Left lung (tissue), 4 donors: ENCODE measurements at regions not wholly inside any gene's neighbourhood (a gene's known extent, or its start where the extent isn't known, plus 50 kb on each side); places are given as distances from the start of the nearest gene placed in this dataset.
A peak's percentile ranks its signal among the peaks of the same experiment; 100 is the strongest.

ENCODE experiments used
- ATAC-seq: fragments of 200-7000 bp; cut with Tn5 transposase; one replicate; pipeline ENCODE4 v1.9.1; 2020; ENCODE audit warnings: moderate library complexity
- DNase-seq, 4 donors: peaks; one replicate each; pipeline ENCODE4 v3.0.0-alpha.2; 2013 to 2020
- H3K27ac ChIP-seq, 2 donors: fragments of 200-600 bp; sonication (generic) in 1 of 2; one replicate each; pipeline versions ENCODE4 v1.5.0 to v1.8.0; 2020 to 2021
- H3K27me3 ChIP-seq, 2 donors: fragments of 200-600 bp; sonication (generic) in 1 of 2; one replicate each; pipeline versions ENCODE4 v1.5.0 to v1.8.0; 2020 to 2021
- H3K36me3 ChIP-seq, 2 donors: fragments of 200-600 bp; sonication (generic) in 1 of 2; one replicate each; pipeline versions ENCODE4 v1.5.0 to v1.8.0; 2020 to 2021
- H3K4me1 ChIP-seq, 2 donors: fragments of 200-600 bp; one replicate each; pipeline ENCODE4 v1.8.0; 2021
- H3K4me3 ChIP-seq, 2 donors: fragments of 200-600 bp; sonication (generic) in 1 of 2; one replicate each; pipeline versions ENCODE4 v1.5.0 to v1.8.0; 2020 to 2021; ENCODE audit warnings: mild to moderate bottlenecking in 1 of 2
- H3K9me3 ChIP-seq, 2 donors: fragments of 200-600 bp; sonication (generic) in 1 of 2; one replicate each; pipeline versions ENCODE4 v1.5.0 to v1.8.0; 2020 to 2021
- CTCF ChIP-seq, 2 donors: fragments of 200-600 bp; sonication (generic) in 1 of 2; IDR thresholded peaks; one replicate each; pipeline versions ENCODE4 v1.5.0 to v1.8.0; 2021; ENCODE audit warnings: antibody characterized with exemption in 2 of 2
- intact Hi-C, 2 donors: fragments of 100-400 bp; cut with DNase I; formaldehyde crosslinking; loops; one replicate each; pipeline versions ENCODE4 v1.11.2 to v1.14.2; 2022
- donor health status: DM: no; HTN: yes; CAD: no.
- donor health status: DM: no; HTN: no; CAD: no.

- TF ChIP-seq CTCF (IDR thresholded peaks at IDR 0.05) = no peak
- Histone ChIP-seq H3K27ac (no peak overlapping the region), H3K9me3 (no peaks in the 10 kb centered on the region), H3K36me3 (no peaks in the 10 kb centered on the region), H3K27me3 (no peaks in the 10 kb centered on the region), H3K4me1 (no peaks in the 10 kb centered on the region), H3K4me3 (no peak overlapping the region)
- intact Hi-C loops = no loop called here
- DNase-seq (no peak), ATAC-seq (no peak)
These were observed 76.2 kb upstream of the NTRK2 start for GRCh38 chr9:84593352-84593751.

DNA sequence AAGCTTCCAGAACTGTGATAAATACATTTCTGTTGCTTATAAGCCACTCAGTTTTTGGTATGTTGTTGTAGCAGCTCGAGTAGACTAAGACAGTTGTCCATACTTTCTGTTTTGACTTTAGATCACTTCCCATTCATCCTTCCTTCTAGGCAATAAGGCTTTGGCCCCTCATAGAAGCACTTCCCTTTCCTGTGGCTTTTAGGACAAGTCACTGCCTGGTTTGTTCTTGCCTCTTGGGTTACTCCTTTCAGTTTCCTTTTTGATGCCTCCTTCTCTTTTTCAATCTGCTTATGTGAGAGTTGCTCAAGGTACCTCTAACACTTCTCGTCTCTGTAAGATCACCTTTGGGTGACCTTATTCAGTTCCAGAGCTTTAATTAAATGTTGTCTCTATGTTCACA, 72.4 kb upstream of the NTRK2 start:
- no peaks in the 10 kb centered on the region for H3K9me3 ChIP-seq
- H3K27me3 ChIP-seq = no peaks in the 10 kb centered on the region
- ATAC-seq = peak; percentile 32
- H3K4me3 ChIP-seq = no peak overlapping the region
- no peaks in the 10 kb centered on the region for H3K4me1 ChIP-seq
- TF ChIP-seq CTCF (IDR thresholded peaks at IDR 0.05) = no peak
- H3K36me3 ChIP-seq = no peaks in the 10 kb centered on the region
- no peak for DNase-seq
- H3K27ac ChIP-seq = no peak overlapping the region
- intact Hi-C loops = no loop called here

DNA sequence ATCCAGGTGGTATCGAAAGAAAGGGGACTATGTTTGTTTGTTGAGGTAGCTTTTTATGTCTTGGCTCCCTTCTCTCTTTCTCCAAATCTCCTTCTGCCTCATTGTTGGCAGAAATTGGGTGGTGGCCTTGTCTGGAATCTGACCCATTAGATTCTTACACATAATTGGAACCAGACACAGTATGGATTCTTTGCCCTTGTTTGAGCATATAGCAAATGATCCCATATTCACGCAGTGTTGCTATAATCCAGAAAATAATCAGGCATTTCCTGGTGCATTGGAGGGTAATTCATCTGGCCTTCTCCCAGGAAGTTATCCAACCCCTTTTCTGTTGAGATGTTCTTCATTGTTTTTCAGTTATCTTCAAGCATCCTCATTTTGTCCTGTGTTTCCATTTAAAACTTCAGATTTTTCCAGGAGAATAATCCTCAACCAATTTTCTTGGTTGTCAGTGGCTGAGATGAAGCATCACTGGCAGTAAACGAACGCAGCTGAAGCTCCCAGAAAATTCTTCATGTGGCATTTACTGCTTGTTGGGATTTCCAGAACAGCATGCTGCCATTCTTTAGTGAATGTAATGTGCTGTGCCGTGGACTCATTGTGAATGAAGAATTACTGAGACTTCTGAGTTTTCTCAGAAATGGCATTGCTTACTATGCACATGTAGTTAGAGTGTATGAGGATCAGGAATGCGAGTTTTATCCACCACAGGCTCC, 70.5 kb upstream of the NTRK2 start:
- H3K9me3 ChIP-seq = peaks cover 0 to 2% of the 10 kb centered on the region in 2 donors
- intact Hi-C loops = no loop called here
- no peak for ATAC-seq

GRCh38 chr9:84600739-84601138, 68.8 kb upstream of the NTRK2 start:
- Histone ChIP-seq H3K27ac (no peak overlapping the region), H3K4me1 (no peaks in the 10 kb centered on the region), H3K9me3 (peaks cover 0 to 3% of the 10 kb centered on the region in 2 donors), H3K36me3 (no peaks in the 10 kb centered on the region), H3K4me3 (no peak overlapping the region), H3K27me3 (no peaks in the 10 kb centered on the region)
- intact Hi-C loops = no loop called here
- no peak for TF ChIP-seq CTCF (IDR thresholded peaks at IDR 0.05)
- ATAC-seq (peak; percentile 93), DNase-seq (peak in 2 of 4 donors; percentile 37 to 54)

More for the DNA sequence above, 70.5 kb upstream of the NTRK2 start:
- no peak for TF ChIP-seq CTCF (IDR thresholded peaks at IDR 0.05)
- H3K4me3 ChIP-seq = no peak overlapping the region
- no peaks in the 10 kb centered on the region for H3K27me3 ChIP-seq
- H3K4me1 ChIP-seq = no peaks in the 10 kb centered on the region
- no peaks in the 10 kb centered on the region for H3K36me3 ChIP-seq
- H3K27ac ChIP-seq = no peak overlapping the region
- DNase-seq = no peak

DNA sequence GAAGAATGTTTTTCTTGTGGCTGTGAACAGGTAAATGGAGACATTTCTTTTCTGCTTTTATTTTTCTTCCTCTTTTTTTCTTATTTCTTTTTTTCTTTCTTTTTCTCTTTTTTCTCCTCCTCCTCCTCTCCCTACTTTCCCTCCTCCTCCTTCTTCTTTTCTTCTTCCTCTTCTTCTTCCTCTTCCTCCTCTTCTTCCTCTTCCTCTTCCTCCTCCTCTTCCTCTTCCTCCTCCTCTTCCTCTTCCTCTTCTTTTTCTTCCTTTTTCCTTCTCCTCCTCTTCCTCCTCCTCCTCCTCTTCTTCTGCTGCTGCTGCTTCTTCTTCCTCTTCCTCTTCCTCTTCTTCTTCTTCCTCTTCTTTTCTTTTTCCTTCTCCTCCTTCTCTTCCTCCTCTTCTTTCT, 65.3 kb upstream of the NTRK2 start:
- DNase-seq (no peak), ATAC-seq (no peak)
- H3K36me3 ChIP-seq = no peaks in the 10 kb centered on the region
- intact Hi-C loops = no loop called here
- no peak overlapping the region for H3K27ac ChIP-seq
- peaks cover 0 to 3% of the 10 kb centered on the region in 2 donors for H3K9me3 ChIP-seq
- H3K4me1 ChIP-seq = no peaks in the 10 kb centered on the region
- H3K27me3 ChIP-seq = no peaks in the 10 kb centered on the region
- no peak overlapping the region for H3K4me3 ChIP-seq
- no peak for TF ChIP-seq CTCF (IDR thresholded peaks at IDR 0.05)
